Heart left ventricle (tissue), 13 donors: ENCODE measurements at regions not wholly inside any gene's neighbourhood (a gene's known extent, or its start where the extent isn't known, plus 50 kb on each side); places are given as distances from the start of the nearest gene placed in this dataset.

Experiments
- CTCF ChIP-seq, 12 donors: fragments of 200-600 bp; sonication (generic) in 4 of 12; IDR thresholded peaks; one replicate each; pipeline versions ENCODE4 v1.5.0 to v1.8.0; 2018 to 2022; ENCODE audit warnings: antibody characterized with exemption in 12 of 12, mild to moderate bottlenecking in 5 of 12
- POLR2A ChIP-seq, 2 donors: fragments of 450-650 bp; IDR thresholded peaks; one replicate each; pipeline ENCODE4 v1.6.1; 2017; ENCODE audit warnings: antibody characterized with exemption in 2 of 2, mild to moderate bottlenecking in 2 of 2, moderate library complexity in 2 of 2
- donor health status: ischemic (EF 13 %, LVEDD 7.1; RV severe dilation, severe dysfunction).
- donor health status: DM: no; HTN: yes; CAD: no.
- donor health status: DM: no; HTN: no; CAD: no.
- donor health status: ischemic (EF 25% LVEDD 6.9; RV normal size, moderate dysfunction).
- donor health status: ischemic (EF 25% LVEDD 5.7; RV mildly dilated, moderate dysfunction).
- donor health status: ischemic (EF 35%, LVEDD 5.7; RV mildly dilated, moderate dysfunction).
- donor health status: nonischemic (EF 11% LVEDD 7.7; RV severe dilation, severe dysfunction).
- donor health status: DM: yes; HTN: yes; CAD: no.
- donor health status: PGD.
- donor health status: ischemic (EF 29% LVEDD 5.4; RV normal size, mild dysfunction).
- donor health status: nonischemic (EF 23%, LVEDD 6.1; RV moderate dilation, normal function).

- no peak for TF ChIP-seq CTCF (IDR thresholded peaks at IDR 0.05)
- no peak for TF ChIP-seq POLR2A (IDR thresholded peaks at IDR 0.05)
Observed at GRCh38 chr5:96335873-96336272, 97.2 kb downstream of the PCSK1 start.
